HG03439 (cell line): ENCODE measurements at regions not wholly inside any gene's neighbourhood (a gene's known extent, or its start where the extent isn't known, plus 50 kb on each side); places are given as distances from the start of the nearest gene placed in this dataset.
"Not testable (repeated sequence)": the region's sequence is repeated elsewhere in the genome, so short reads cannot be mapped to it uniquely, and the experiment has no call there.

ENCODE experiments used
- ATAC-seq: cut with Tn5 transposase; IDR thresholded peaks from one replicate; pipeline ENCODE4 v1.9.1; 2021; ENCODE audit warnings: mild to moderate bottlenecking, moderate library complexity; ENCODE audit not compliant: unreplicated experiment

- no peak for ATAC-seq
Observed at GRCh38 chr13:61144301-61144700, 271.3 kb downstream of the PCDH20 start.

GRCh38 chr13:61142506-61142905 lies 273.1 kb downstream of the PCDH20 start:
- no peak for ATAC-seq

GRCh38 chr13:61138857-61139256 lies 276.8 kb downstream of the PCDH20 start:
- no peak for ATAC-seq

GRCh38 chr13:61136515-61136914 lies 279.1 kb downstream of the PCDH20 start:
- no peak for ATAC-seq

- ATAC-seq, result no peak
Observed at GRCh38 chr13:61136093-61136492, 279.6 kb downstream of the PCDH20 start.

- ATAC-seq, result no peak
Observed at GRCh38 chr13:61135583-61135982, 280.1 kb downstream of the PCDH20 start.

GRCh38 chr13:61128850-61129645 lies 286.6 kb downstream of the PCDH20 start:
- ATAC-seq, result no peak

- no peak for ATAC-seq
Observed at GRCh38 chr13:61123538-61124289, 291.9 kb downstream of the PCDH20 start.

GRCh38 chr13:61113140-61113658 lies 302.4 kb downstream of the PCDH20 start:
- ATAC-seq, result no peak

- ATAC-seq, result no peak
Observed at GRCh38 chr13:61111529-61111928, 304.1 kb downstream of the PCDH20 start.

- ATAC-seq, result no peak
Observed at GRCh38 chr13:61110732-61111131, 304.9 kb downstream of the PCDH20 start.

- ATAC-seq, result no peak
Observed at GRCh38 chr13:61109741-61110140, 305.9 kb downstream of the PCDH20 start.

- no peak for ATAC-seq
Observed at GRCh38 chr13:61107989-61108388, 307.7 kb downstream of the PCDH20 start.

- ATAC-seq, result no peak
Observed at GRCh38 chr13:61095885-61096284, 319.8 kb downstream of the PCDH20 start.

GRCh38 chr13:61094865-61095264 lies 320.8 kb downstream of the PCDH20 start:
- no peak for ATAC-seq

- not testable (repeated sequence) for ATAC-seq
Observed at GRCh38 chr13:61089894-61090293, 325.8 kb downstream of the PCDH20 start.

- ATAC-seq, result no peak
Observed at GRCh38 chr13:61086087-61086486, 329.6 kb downstream of the PCDH20 start.

- ATAC-seq, result no peak
Observed at GRCh38 chr13:61084988-61085387, 330.7 kb downstream of the PCDH20 start.

- ATAC-seq, result no peak
Observed at GRCh38 chr13:61078976-61079770, 336.5 kb downstream of the PCDH20 start.

- no peak for ATAC-seq
Observed at GRCh38 chr13:61052175-61052574, 363.5 kb downstream of the PCDH20 start.

GRCh38 chr13:61045251-61045650 lies 370.4 kb downstream of the PCDH20 start:
- no peak for ATAC-seq
